H4 (cell line): ENCODE measurements at regions not wholly inside any gene's neighbourhood (a gene's known extent, or its start where the extent isn't known, plus 50 kb on each side); places are given as distances from the start of the nearest gene placed in this dataset.

Source experiments
- DNase-seq: peaks from one replicate; pipeline ENCODE4 v3.0.0-alpha.2; 2015; ENCODE audit warnings: low spot score

DNA sequence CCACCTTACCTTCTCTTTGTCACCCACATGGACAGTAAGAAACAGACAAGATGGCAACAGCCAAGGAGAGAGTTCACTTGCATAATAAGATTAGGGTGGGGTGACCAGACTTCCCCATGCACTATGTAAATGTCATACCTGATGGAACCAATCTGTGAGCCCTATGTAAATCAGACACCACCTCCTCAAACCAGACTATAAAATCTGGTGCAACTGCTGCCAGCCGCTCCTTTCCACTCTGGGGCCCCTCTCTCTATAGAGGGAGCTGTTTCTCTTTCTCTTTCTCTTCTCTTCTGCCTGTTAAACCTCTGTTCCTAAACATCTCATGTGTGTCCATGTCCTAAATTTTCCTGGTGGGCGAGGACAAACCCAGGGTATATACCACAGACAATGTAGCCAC, 405.5 kb upstream of the CNTN4 start:
- peak; percentile 16 for DNase-seq

GRCh38 chr3:1696669-1697275, 401.9 kb upstream of the CNTN4 start:
- DNase-seq = no peak

GRCh38 chr3:1699361-1699920, 399.2 kb upstream of the CNTN4 start:
- no peak for DNase-seq

DNA sequence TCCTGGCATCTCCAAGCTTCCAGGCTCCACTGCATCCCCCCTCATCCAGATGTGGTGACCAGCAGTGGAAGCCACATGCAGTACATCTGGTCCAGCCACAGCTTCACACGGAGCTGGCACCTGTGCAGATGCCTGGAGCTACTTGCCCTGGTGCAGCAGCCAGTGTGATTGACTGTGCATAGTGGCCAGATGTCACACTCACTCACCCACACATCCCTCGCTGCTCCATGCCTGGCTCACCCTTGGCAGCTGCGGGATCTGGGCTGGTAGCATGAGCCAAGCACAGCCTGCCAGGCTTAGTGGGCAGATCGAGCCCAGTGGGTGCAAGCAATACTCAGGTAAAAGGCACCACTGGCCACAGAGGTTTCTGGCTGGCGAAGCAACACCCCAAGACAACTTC, 398.0 kb upstream of the CNTN4 start:
- DNase-seq = peak; percentile 15

DNA sequence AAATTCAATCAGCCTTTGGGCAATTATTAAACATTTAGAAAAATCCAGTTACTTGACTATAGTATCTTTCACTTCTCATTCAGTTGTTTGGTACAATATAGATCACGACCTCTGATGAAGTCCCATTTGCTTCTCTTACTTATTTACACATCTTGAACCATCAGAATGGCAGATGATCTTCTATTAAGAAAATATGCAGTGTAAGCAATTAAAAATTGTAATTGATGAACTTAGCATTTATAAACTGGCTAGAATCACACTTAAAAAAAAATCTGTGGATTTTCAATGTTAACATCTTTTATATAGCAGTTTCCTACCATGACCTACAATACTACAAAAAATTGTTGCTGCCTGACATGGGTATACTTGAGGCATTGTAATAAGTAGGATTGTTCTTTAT, 395.5 kb upstream of the CNTN4 start:
- no peak for DNase-seq

GRCh38 chr3:1710663-1711062, 388.0 kb upstream of the CNTN4 start:
- no peak for DNase-seq

DNA sequence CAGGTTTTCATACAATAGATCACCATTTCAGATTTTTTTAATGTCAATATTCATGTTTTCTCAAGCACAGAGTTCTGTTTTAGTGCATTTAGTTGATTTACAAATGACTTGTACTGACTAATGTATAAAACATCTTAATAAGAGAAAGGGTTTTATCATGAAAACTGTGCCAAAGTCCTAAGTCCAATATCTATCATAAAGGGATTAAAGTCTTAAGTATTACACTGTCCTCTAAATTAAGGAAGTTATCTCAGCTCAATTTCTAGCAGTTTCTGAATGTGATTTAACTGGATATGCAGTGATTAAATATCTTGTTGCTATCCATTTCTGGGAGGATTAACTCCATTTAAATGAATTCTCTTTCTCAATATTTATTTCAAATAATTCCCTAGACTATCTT, 381.1 kb upstream of the CNTN4 start:
- no peak for DNase-seq

GRCh38 chr3:1723726-1724125, 374.9 kb upstream of the CNTN4 start:
- DNase-seq = no peak

GRCh38 chr3:1726741-1727140, 371.9 kb upstream of the CNTN4 start:
- no peak for DNase-seq

DNA sequence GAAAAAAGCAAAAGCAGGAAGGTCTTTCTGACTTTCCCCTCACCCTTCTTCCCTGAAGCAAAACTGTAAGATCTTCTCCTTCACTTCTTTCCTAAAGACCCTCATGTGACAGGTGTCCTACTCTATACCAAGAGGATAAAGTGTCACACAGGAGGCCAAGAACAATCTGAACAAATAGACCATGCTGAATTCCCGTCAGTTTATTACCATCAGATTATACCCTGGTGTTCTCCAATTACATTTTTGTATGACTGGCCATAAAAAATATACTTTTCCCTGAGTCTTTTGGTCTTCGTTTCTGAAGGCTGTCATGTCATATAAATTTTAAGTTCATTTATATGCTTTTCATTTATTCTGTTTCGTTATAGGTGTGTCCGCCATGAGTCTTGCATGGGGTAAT, 371.4 kb upstream of the CNTN4 start:
- no peak for DNase-seq

GRCh38 chr3:1728510-1728909, 370.2 kb upstream of the CNTN4 start:
- no peak for DNase-seq

- DNase-seq = no peak
These were observed 364.1 kb upstream of the CNTN4 start for GRCh38 chr3:1734494-1735122.

DNA sequence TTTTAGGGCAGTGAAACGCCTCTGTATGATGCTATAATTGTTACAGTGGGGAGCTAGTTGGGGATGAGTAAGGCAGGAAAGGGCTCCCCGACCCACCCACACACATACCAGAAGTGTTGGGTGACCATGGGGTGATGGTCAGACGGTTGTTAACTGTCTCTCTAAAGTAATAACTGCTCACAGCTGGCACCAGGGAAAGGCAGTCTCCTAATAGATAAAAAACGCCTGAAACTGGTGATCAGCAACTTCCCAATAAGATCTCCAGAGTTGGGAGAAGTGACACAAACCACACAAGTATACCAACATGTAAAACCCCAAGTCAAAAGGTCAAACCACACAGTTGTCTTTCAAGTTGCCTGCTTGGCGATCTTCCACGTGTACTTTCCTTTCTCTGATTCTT, 346.5 kb upstream of the CNTN4 start:
- DNase-seq = peak; percentile 12

GRCh38 chr3:1766384-1766783, 332.3 kb upstream of the CNTN4 start:
- DNase-seq = no peak

DNA sequence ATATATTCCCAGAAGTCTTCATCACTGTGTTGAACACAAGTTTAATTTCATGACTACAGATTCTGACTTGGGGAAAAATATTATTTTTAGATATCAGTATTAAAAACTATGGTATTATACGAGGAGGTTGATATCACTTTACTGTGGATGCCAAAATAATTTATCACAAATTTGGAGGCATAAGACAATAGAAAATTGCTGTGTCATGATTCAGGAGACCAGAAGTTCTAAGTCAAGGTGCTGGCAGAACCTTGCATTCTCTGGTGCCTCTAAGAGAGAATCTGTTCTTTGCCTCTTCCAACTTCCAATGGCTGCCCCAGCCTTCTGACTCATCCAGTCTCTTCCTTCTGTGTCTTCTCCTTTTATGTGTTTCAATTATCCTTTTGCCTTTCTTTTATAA, 325.0 kb upstream of the CNTN4 start:
- DNase-seq = no peak

DNA sequence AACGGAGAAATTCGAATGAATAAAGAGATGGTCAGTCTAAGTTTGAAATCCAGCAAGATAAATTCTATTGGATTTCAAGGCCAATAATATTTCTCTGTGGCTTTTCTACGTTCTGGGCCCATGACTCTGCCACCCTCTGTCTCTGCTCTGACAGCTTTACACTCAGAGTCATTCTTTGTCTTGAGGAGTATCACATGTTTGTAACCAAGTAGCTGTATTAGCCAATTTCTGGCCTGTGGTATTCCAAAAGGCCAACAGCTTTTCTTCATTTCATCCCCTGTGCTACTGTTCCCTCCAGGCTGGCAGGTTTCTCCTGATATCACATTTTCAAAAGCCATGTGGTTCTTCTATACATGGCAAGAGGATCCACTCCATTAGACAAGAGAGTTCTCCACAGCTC, 324.1 kb upstream of the CNTN4 start:
- no peak for DNase-seq

DNA sequence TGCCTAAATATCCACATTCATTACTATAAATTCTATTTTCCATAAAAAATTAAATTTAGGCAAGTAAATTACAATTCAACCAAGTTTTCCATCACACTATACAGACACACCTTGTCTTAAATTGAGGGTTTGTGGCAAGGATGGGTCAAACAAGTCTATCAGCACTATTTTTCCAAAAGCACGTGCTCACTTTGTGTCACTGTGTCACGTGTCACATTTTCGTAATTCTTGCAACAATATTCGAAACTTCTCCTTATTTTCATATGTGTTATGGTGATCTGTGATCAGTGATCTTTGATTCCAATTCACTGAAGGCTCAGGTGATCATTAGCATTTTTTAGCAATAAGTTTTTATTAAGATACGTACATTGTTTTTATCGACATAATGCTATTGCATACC, 323.3 kb upstream of the CNTN4 start:
- DNase-seq = no peak

- DNase-seq = no peak
These were observed 314.7 kb upstream of the CNTN4 start for GRCh38 chr3:1783995-1784394.

DNA sequence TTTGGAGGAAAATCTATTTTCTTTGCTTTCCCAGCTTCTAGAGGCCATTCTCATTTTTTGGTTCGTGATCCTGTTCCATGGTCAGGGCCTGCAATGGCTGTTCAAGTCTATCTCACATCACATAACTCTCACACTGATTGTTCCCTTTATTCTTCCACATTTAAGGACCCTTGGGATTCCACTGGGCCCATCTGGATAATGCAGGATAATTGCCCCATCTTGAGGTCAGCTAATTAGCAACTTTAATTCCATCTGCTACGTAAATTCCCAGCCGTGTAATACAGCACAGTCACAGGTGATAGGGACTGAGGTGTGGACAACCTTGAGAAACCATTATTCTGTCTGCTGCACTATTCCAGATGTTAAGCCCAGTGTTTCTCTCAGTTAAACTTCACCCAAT, 311.6 kb upstream of the CNTN4 start:
- DNase-seq = no peak

- DNase-seq = no peak
These were observed 306.2 kb upstream of the CNTN4 start for GRCh38 chr3:1792466-1792865.

GRCh38 chr3:1798711-1799405, 299.8 kb upstream of the CNTN4 start:
- no peak for DNase-seq

DNA sequence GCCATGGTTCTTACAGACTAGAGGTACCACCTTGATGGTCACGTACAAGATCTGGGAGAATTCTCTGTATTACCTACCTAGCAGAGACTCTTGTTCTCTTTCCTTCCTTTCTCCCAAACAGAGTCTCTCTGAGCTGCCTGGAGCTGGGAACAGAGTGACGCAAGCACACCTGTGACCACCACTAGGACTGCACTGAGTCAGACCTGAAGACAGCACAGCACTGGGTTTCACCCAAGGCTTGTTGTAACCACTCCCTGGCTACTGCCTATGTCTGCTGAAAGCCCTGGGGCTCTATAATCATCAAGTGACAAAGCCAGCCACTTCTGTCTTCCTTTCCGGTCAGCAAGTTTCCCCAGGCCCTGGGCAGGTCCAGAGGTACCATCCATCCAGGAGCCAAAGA, 293.3 kb upstream of the CNTN4 start:
- no peak for DNase-seq

GRCh38 chr3:1808590-1808989, 290.1 kb upstream of the CNTN4 start:
- no peak for DNase-seq
